ENCODE measurements at regions not wholly inside any gene's neighbourhood (a gene's known extent, or its start where the extent isn't known, plus 50 kb on each side); places are given as distances from the start of the nearest gene placed in this dataset.

DNA sequence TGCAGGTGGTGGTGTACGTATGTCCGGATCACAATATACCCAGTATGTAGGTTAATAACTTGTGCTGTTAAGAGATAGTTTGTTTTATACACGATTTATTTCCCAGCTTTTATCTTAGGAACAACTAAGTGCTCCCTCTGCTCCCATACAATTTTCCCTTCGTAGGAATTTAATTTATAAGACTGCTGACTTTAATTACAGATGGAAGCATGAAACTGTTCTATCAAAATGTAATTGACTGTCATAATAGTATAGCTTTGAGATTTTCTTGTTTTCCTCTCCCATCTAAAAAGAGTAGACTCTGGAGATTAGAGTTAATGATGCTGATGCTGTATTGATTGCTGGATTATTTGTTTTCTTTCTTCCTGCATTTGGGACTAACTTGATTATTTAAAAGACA lies 370.7 kb upstream of the SGO1 start:
- TF ChIP-seq, protein P1, sequence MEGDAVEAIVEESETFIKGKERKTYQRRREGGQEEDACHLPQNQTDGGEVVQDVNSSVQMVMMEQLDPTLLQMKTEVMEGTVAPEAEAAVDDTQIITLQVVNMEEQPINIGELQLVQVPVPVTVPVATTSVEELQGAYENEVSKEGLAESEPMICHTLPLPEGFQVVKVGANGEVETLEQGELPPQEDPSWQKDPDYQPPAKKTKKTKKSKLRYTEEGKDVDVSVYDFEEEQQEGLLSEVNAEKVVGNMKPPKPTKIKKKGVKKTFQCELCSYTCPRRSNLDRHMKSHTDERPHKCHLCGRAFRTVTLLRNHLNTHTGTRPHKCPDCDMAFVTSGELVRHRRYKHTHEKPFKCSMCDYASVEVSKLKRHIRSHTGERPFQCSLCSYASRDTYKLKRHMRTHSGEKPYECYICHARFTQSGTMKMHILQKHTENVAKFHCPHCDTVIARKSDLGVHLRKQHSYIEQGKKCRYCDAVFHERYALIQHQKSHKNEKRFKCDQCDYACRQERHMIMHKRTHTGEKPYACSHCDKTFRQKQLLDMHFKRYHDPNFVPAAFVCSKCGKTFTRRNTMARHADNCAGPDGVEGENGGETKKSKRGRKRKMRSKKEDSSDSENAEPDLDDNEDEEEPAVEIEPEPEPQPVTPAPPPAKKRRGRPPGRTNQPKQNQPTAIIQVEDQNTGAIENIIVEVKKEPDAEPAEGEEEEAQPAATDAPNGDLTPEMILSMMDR (conservative IDR thresholded peaks at IDR 0.05; ENCODE audit: low read depth, low read length): no peak
- no peak for TF ChIP-seq EZH2 (IDR thresholded peaks at IDR 0.05; ENCODE audit: borderline replicate concordance, low read depth, low read length, poor library complexity, severe bottlenecking)

Measured in A673 (cell line).